Coronary artery (tissue), 2 donors: ENCODE measurements at regions not wholly inside any gene's neighbourhood (a gene's known extent, or its start where the extent isn't known, plus 50 kb on each side); places are given as distances from the start of the nearest gene placed in this dataset.

Source experiments
- DNase-seq: peaks from one replicate; pipeline ENCODE4 v3.0.0-alpha.2; 2017; ENCODE audit warnings: low spot score
- H3K27ac ChIP-seq, 2 donors: fragments of 200-600 bp; sonication (generic); one replicate each; pipeline ENCODE4 v1.5.1; 2016 to 2019
- H3K4me3 ChIP-seq: fragments of 200-600 bp; sonication (generic); 2 replicates; pipeline ENCODE4 v1.5.1; 2016; ENCODE audit warnings: mild to moderate bottlenecking, moderate library complexity
- CTCF ChIP-seq: fragments of 200-600 bp; sonication (generic); IDR thresholded peaks from one replicate; pipeline ENCODE4 v1.5.1; 2019; ENCODE audit warnings: antibody characterized with exemption

DNA sequence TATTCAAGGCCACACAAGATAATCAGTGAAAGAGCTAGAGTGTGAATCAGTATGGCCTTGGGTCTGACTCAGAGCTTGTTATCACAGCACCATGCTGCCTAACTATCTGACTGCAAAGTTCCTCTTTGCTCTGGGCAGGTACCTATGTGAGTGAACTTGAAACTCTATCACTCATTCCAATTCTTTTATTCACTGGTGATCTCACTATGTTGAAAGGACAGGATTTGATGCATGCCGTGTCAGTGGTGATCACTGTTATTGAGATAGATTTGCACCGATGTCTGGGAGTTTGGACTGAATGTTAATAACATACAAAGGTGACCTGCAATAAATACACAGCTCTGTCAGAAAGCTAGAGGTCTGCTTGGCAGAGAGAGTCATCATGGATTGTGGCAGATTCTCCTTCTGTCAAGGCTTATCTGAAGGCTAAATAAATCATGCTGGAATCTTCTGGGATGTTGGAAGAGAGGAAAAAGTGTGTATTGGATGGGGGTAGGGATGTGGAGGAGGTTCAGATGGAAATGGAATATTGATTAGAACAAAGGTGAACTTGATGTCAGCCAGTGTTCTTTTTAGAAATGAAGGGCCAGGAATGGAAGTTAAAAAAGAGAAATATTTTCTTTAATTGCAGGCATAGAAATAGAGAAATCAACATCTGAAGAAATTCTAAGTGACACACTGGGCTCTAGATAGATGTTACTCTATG is 91.8 kb upstream of the TNC start:
- no peak overlapping the region for H3K27ac ChIP-seq
- TF ChIP-seq CTCF: no peak
- DNase-seq: no peak

DNA sequence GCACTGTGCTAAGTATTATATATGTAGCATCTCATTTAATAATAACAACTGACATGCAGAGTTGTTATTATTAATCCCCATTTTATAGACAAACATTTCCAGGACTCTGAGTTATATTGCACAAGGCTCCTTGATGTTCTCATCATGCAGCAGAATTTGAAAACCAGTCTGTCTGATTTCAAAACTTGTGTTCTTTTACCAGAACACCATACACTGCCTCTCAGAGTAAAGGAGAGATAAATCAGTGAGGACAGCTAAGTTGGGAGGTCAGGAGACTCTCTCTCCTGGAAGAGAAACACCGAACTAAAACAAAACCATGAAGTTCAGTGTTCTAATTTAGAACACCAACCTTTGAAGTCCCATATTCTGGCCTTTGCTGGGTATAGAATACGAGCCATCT is 92.7 kb upstream of the TNC start:
- DNase-seq: no peak
- H3K4me3 ChIP-seq: no peak overlapping the region
- no peak for TF ChIP-seq CTCF

More for the DNA sequence above, 91.8 kb upstream of the TNC start:
- no peak overlapping the region for H3K4me3 ChIP-seq

GRCh38 chr9:115211413-115212124 is 93.6 kb upstream of the TNC start:
- H3K27ac ChIP-seq: no peak overlapping the region
- H3K4me3 ChIP-seq: no peak overlapping the region
- DNase-seq: no peak
- no peak for TF ChIP-seq CTCF

More for the DNA sequence above, 92.7 kb upstream of the TNC start:
- H3K27ac ChIP-seq: no peak overlapping the region

DNA sequence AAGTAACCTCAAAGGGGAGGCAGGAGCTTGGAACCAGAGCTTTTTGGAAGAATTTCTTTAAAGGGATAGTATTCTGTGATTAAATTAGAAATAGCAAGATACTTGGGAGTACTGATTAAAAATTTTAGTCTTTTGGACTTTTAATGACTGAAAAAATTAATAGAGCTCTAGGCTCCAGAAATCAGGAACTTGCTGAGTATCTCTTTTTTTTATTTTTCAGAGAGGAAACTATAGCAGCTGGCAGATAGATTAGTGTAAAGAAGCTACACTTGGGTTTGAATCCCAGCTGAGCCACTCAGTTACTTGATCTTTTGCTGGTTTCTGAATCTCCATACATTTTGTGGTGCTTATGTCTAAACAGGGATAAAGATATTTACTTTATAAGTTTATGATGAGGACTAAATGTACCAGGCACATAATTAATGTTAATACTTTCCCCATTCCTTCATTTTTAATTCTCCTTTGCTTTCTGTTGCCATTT is 94.2 kb upstream of the TNC start:
- H3K4me3 ChIP-seq: no peak overlapping the region
- no peak for TF ChIP-seq CTCF
- no peak for DNase-seq
- no peak overlapping the region for H3K27ac ChIP-seq

- no peak overlapping the region for H3K4me3 ChIP-seq
- H3K27ac ChIP-seq: no peak overlapping the region
- TF ChIP-seq CTCF: no peak
- DNase-seq: no peak
These were observed 94.9 kb upstream of the TNC start for GRCh38 chr9:115212832-115213231.

DNA sequence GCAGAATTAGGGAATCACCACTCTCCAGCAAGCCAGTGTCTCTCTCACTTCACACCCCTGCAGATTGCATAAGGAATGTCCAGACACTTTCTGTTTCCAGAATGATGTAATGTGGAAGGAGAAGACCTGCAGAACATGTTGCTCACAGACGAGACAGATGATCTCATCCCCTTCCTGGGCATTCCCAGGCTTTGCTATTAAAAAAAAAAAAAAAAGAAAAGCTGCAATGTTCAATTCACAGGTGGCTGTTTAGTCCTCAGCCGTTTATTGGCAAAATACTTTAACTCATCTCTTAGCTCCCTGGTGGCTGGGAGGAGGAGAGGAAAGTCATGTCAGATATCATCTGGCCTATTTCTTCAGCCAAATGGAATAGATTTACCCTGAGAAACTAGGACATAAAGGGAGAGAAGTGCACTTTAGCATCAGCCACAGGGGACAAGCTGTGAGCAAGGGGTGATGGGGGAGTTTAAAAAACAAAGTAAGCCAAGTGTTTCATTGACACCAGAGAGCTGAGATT is 95.9 kb upstream of the TNC start:
- no peak overlapping the region for H3K27ac ChIP-seq
- TF ChIP-seq CTCF: no peak
- DNase-seq: no peak
- no peak overlapping the region for H3K4me3 ChIP-seq
